ENCODE measurements at regions not wholly inside any gene's neighbourhood (a gene's known extent, or its start where the extent isn't known, plus 50 kb on each side); places are given as distances from the start of the nearest gene placed in this dataset.

- H3K9me3 ChIP-seq: peaks cover 0 to 38% (median 18%) of the 10 kb centered on the region in 11 donors
- TF ChIP-seq CTCF (IDR thresholded peaks at IDR 0.05): no peak
- DNase-seq (no peak), ATAC-seq (no peak)
- 81 to 83% methylated on average over 8 of the region's 8 CpGs for WGBS, 2 donors
- H3K27ac ChIP-seq: no peak overlapping the region
- no peak overlapping the region for H3K4me3 ChIP-seq
- intact Hi-C loops (cut with DNase I): no loop called here
- H3K36me3 ChIP-seq: no peaks in the 10 kb centered on the region
- H3K4me1 ChIP-seq: peaks cover 0 to 15% (median 0%) of the 10 kb centered on the region in 9 donors
- no peaks in the 10 kb centered on the region for H3K27me3 ChIP-seq
Observed at GRCh38 chr10:124270530-124271327, 148.0 kb downstream of the OAT start.

- no peaks in the 10 kb centered on the region for H3K27me3 ChIP-seq
- intact Hi-C loops (cut with DNase I): loop anchor here in 5 of 10 donors (10.0 kb wide), 3 partner anchors 234 to 274 kb away; no protein-coding TSS in a partner anchor
- peaks cover 0 to 15% (median 0%) of the 10 kb centered on the region in 9 donors for H3K4me1 ChIP-seq
- no peak overlapping the region for H3K27ac ChIP-seq
- H3K9me3 ChIP-seq: peaks cover 0 to 26% (median 18%) of the 10 kb centered on the region in 11 donors
- TF ChIP-seq CTCF (IDR thresholded peaks at IDR 0.05): no peak
- WGBS, 2 donors: 81 to 82% methylated on average over 5 of the region's 5 CpGs
- DNase-seq: no peak
- ATAC-seq: no peak
- H3K4me3 ChIP-seq: no peak overlapping the region
- H3K36me3 ChIP-seq: no peaks in the 10 kb centered on the region
Observed at GRCh38 chr10:124268976-124269375, 149.7 kb downstream of the OAT start.

GRCh38 chr10:124267911-124268549 is 150.7 kb downstream of the OAT start:
- intact Hi-C loops (cut with DNase I): loop anchor here in 5 of 10 donors (10.0 kb wide), 3 partner anchors 233 to 273 kb away; no protein-coding TSS in a partner anchor
- 77 to 83% methylated on average over 6 of the region's 6 CpGs for whole genome bisulfite sequencing, 2 donors
- Histone ChIP-seq H3K27me3 (no peaks in the 10 kb centered on the region), H3K36me3 (no peaks in the 10 kb centered on the region), H3K4me3 (no peak overlapping the region), H3K9me3 (peaks cover 0 to 16% (median 8%) of the 10 kb centered on the region in 11 donors), H3K27ac (no peak overlapping the region), H3K4me1 (peaks cover 0 to 15% (median 0%) of the 10 kb centered on the region in 9 donors)
- ATAC-seq (peak in 1 of 8 donors; percentile 13), DNase-seq (no peak)
- no peak for TF ChIP-seq CTCF (IDR thresholded peaks at IDR 0.05)

DNA sequence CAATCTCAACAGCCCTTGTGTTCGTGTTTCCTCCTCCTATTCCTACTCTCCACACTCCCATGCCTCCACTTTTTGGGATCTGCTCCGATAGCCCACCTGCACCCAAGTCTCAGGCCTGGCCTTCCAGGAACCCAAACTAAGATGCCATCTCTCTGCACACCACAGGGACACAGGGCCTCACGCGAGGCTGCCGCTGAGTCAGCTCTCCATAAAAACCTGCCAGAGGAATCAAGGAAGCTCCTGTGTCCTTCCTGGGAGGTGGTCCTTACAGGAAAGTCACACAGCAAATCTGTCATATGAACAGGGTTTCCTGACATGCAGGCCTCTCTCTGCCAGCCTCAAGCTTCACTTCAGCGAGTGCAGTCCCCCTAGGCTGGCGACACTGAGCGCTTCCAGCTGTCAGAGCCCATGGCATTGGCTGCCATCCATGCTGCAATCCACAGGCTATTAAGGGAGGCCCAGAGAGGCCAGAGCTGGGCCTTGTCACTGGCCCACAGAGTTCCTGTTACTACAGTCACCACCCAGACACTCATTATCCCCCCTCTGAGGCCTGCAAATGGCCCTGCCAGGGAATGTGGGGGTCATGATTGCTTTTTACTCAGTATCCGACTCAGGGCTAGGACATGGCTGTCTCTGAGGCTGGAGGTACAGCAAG is 151.4 kb downstream of the OAT start:
- peak; percentile 44 to 57 for DNase-seq
- Histone ChIP-seq H3K4me1 (peaks cover 0 to 15% (median 0%) of the 10 kb centered on the region in 9 donors), H3K27me3 (no peaks in the 10 kb centered on the region), H3K4me3 (no peak overlapping the region), H3K9me3 (peaks cover 0 to 10% (median 1%) of the 10 kb centered on the region in 11 donors), H3K27ac (no peak overlapping the region), H3K36me3 (no peaks in the 10 kb centered on the region)
- peak; percentile 23 to 87 (median 76) for ATAC-seq
- no peak for TF ChIP-seq CTCF (IDR thresholded peaks at IDR 0.05)
- intact Hi-C loops (cut with DNase I): loop anchor here in 5 of 10 donors (10.0 kb wide), 3 partner anchors 233 to 273 kb away; no protein-coding TSS in a partner anchor
- 82 to 83% methylated on average over 9 of the region's 9 CpGs for WGBS, 2 donors

Data from heart right ventricle (tissue), 16 donors.